Gastrocnemius medialis (tissue), 4 donors: ENCODE measurements at regions not wholly inside any gene's neighbourhood (a gene's known extent, or its start where the extent isn't known, plus 50 kb on each side); places are given as distances from the start of the nearest gene placed in this dataset.

Experiments used
- POLR2A ChIP-seq, 2 donors: fragments of 450-650 bp; IDR thresholded peaks; one replicate each; pipeline ENCODE4 v1.6.1; 2017; ENCODE audit warnings: antibody characterized with exemption in 2 of 2, mild to moderate bottlenecking in 2 of 2, moderate library complexity in 2 of 2
- TF ChIP-seq, protein P1 (sequence below), 5 experiments: fragments of 450-650 bp in 3 of 5; fragments of 200-600 bp in 2 of 5; sonication (generic) in 2 of 5; IDR thresholded peaks in 4 of 5; conservative IDR thresholded peaks in 1 of 5; 1 replicate in 4 of 5; 2 replicates in 1 of 5; pipeline ENCODE4 v1.5.1; 2016 to 2019; ENCODE audit warnings: antibody characterized with exemption in 5 of 5, mild to moderate bottlenecking in 3 of 5, moderate library complexity in 3 of 5

DNA sequence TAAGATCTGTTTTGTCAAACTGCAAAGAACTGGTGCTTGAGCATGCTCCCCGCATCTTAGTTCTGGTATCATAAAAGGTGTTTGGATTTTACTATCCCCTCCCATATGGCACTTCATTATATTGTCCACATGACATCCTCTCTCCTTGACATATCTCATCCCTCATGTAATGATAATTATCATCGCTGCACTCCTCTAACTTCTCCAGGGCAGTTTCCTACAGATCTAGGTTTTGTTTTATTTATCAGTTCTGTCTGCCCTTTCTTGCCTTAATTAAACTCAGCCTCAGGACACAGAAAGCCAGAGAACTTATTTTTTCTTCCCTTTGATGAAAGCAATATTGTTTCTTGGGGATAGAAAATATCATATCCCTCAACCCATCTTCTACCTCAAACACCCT is 129.6 kb upstream of the DDX18 start:
- TF ChIP-seq, protein P1, sequence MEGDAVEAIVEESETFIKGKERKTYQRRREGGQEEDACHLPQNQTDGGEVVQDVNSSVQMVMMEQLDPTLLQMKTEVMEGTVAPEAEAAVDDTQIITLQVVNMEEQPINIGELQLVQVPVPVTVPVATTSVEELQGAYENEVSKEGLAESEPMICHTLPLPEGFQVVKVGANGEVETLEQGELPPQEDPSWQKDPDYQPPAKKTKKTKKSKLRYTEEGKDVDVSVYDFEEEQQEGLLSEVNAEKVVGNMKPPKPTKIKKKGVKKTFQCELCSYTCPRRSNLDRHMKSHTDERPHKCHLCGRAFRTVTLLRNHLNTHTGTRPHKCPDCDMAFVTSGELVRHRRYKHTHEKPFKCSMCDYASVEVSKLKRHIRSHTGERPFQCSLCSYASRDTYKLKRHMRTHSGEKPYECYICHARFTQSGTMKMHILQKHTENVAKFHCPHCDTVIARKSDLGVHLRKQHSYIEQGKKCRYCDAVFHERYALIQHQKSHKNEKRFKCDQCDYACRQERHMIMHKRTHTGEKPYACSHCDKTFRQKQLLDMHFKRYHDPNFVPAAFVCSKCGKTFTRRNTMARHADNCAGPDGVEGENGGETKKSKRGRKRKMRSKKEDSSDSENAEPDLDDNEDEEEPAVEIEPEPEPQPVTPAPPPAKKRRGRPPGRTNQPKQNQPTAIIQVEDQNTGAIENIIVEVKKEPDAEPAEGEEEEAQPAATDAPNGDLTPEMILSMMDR (IDR thresholded peaks at IDR 0.05 in 4 of 5, conservative IDR thresholded peaks at IDR 0.05 in 1 of 5) = no peak
- TF ChIP-seq POLR2A (IDR thresholded peaks at IDR 0.05) = no peak
